ENCODE measurements at regions not wholly inside any gene's neighbourhood (a gene's known extent, or its start where the extent isn't known, plus 50 kb on each side); places are given as distances from the start of the nearest gene placed in this dataset.
A peak's percentile ranks its signal among the peaks of the same experiment; 100 is the strongest.
"Not testable (repeated sequence)": the region's sequence is repeated elsewhere in the genome, so short reads cannot be mapped to it uniquely, and the experiment has no call there.

- no peak for DNase-seq (ENCODE audit: low read depth in 4 of 6, low spot score in 6 of 6)
Observed at GRCh38 chr11:45000918-45001317, 50.2 kb upstream of the TP53I11 start.

GRCh38 chr11:45001466-45002165 lies 50.9 kb upstream of the TP53I11 start:
- Histone ChIP-seq H3K4me1 (ENCODE audit: control insufficient read depth, insufficient read depth, low read length) (no peaks in the 10 kb centered on the region), H3K27ac (ENCODE audit: low read depth, low read length) (no peak overlapping the region), H3K4me3 (ENCODE audit: low read depth, low read length) (no peak overlapping the region), H3K36me3 (ENCODE audit: control insufficient read depth, insufficient read depth, low read length) (no peaks in the 10 kb centered on the region), H3K9me3 (ENCODE audit: control insufficient read depth, insufficient read depth, low read length) (no peaks in the 10 kb centered on the region), H3K27me3 (ENCODE audit: control insufficient read depth, insufficient read depth, low read length) (no peaks in the 10 kb centered on the region)
- WGBS (ENCODE audit: insufficient coverage), result 100% methylated on average over 1 of the region's 6 CpGs
- no peak for DNase-seq (ENCODE audit: low read depth in 4 of 6, low spot score in 6 of 6)

More at GRCh38 chr11:45000918-45001317, 50.2 kb upstream of the TP53I11 start:
- H3K27me3 ChIP-seq (ENCODE audit: control insufficient read depth, insufficient read depth, low read length), result no peaks in the 10 kb centered on the region
- H3K36me3 ChIP-seq (ENCODE audit: control insufficient read depth, insufficient read depth, low read length), result no peaks in the 10 kb centered on the region
- 75% methylated on average over 4 of the region's 4 CpGs for WGBS (ENCODE audit: insufficient coverage)
- H3K4me1 ChIP-seq (ENCODE audit: control insufficient read depth, insufficient read depth, low read length), result no peaks in the 10 kb centered on the region
- no peak overlapping the region for H3K27ac ChIP-seq (ENCODE audit: low read depth, low read length)
- no peak overlapping the region for H3K4me3 ChIP-seq (ENCODE audit: low read depth, low read length)
- no peaks in the 10 kb centered on the region for H3K9me3 ChIP-seq (ENCODE audit: control insufficient read depth, insufficient read depth, low read length)

GRCh38 chr11:45005106-45005505 lies 54.4 kb upstream of the TP53I11 start:
- Histone ChIP-seq H3K4me1 (ENCODE audit: control insufficient read depth, insufficient read depth, low read length) (no peaks in the 10 kb centered on the region), H3K27me3 (ENCODE audit: control insufficient read depth, insufficient read depth, low read length) (peaks cover 3% of the 10 kb centered on the region), H3K4me3 (ENCODE audit: low read depth, low read length) (no peak overlapping the region), H3K9me3 (ENCODE audit: control insufficient read depth, insufficient read depth, low read length) (no peaks in the 10 kb centered on the region), H3K36me3 (ENCODE audit: control insufficient read depth, insufficient read depth, low read length) (no peaks in the 10 kb centered on the region), H3K27ac (ENCODE audit: low read depth, low read length) (no peak overlapping the region)
- DNase-seq (ENCODE audit: low read depth in 4 of 6, low spot score in 6 of 6), result no peak
- no CpG with 5 or more reads among the region's 1 CpG for WGBS (ENCODE audit: insufficient coverage)

- DNase-seq (ENCODE audit: low read depth in 4 of 6, low spot score in 6 of 6), result no peak
- Histone ChIP-seq H3K27me3 (ENCODE audit: control insufficient read depth, insufficient read depth, low read length) (peaks cover 3% of the 10 kb centered on the region), H3K36me3 (ENCODE audit: control insufficient read depth, insufficient read depth, low read length) (no peaks in the 10 kb centered on the region), H3K27ac (ENCODE audit: low read depth, low read length) (no peak overlapping the region), H3K9me3 (ENCODE audit: control insufficient read depth, insufficient read depth, low read length) (no peaks in the 10 kb centered on the region), H3K4me3 (ENCODE audit: low read depth, low read length) (no peak overlapping the region), H3K4me1 (ENCODE audit: control insufficient read depth, insufficient read depth, low read length) (no peaks in the 10 kb centered on the region)
- WGBS (ENCODE audit: insufficient coverage), result 46% methylated on average over 7 of the region's 8 CpGs
Observed at GRCh38 chr11:45007011-45007410, 56.3 kb upstream of the TP53I11 start.

- not testable (repeated sequence) for H3K36me3 ChIP-seq (ENCODE audit: control insufficient read depth, insufficient read depth, low read length); H3K27ac ChIP-seq (ENCODE audit: low read depth, low read length); H3K9me3 ChIP-seq (ENCODE audit: control insufficient read depth, insufficient read depth, low read length); H3K4me3 ChIP-seq (ENCODE audit: low read depth, low read length); H3K27me3 ChIP-seq (ENCODE audit: control insufficient read depth, insufficient read depth, low read length); H3K4me1 ChIP-seq (ENCODE audit: control insufficient read depth, insufficient read depth, low read length); DNase-seq (ENCODE audit: low read depth in 4 of 6, low spot score in 6 of 6)
- no CpG with 5 or more reads among the region's 5 CpGs for WGBS (ENCODE audit: insufficient coverage)
Observed at GRCh38 chr11:45015983-45016382, 65.3 kb upstream of the TP53I11 start.

GRCh38 chr11:45016446-45016845 lies 65.8 kb upstream of the TP53I11 start:
- WGBS (ENCODE audit: insufficient coverage), result 94% methylated on average over 2 of the region's 4 CpGs
- not testable (repeated sequence) for H3K4me1 ChIP-seq (ENCODE audit: control insufficient read depth, insufficient read depth, low read length); H3K36me3 ChIP-seq (ENCODE audit: control insufficient read depth, insufficient read depth, low read length); H3K9me3 ChIP-seq (ENCODE audit: control insufficient read depth, insufficient read depth, low read length); H3K27ac ChIP-seq (ENCODE audit: low read depth, low read length); DNase-seq (ENCODE audit: low read depth in 4 of 6, low spot score in 6 of 6); H3K4me3 ChIP-seq (ENCODE audit: low read depth, low read length); H3K27me3 ChIP-seq (ENCODE audit: control insufficient read depth, insufficient read depth, low read length)

GRCh38 chr11:45017329-45017728 lies 66.6 kb upstream of the TP53I11 start:
- Histone ChIP-seq H3K27me3 (ENCODE audit: control insufficient read depth, insufficient read depth, low read length) (no peaks in the 10 kb centered on the region), H3K27ac (ENCODE audit: low read depth, low read length) (no peak overlapping the region), H3K4me1 (ENCODE audit: control insufficient read depth, insufficient read depth, low read length) (peaks cover 11% of the 10 kb centered on the region), H3K4me3 (ENCODE audit: low read depth, low read length) (no peak overlapping the region), H3K9me3 (ENCODE audit: control insufficient read depth, insufficient read depth, low read length) (peaks cover 4% of the 10 kb centered on the region), H3K36me3 (ENCODE audit: control insufficient read depth, insufficient read depth, low read length) (no peaks in the 10 kb centered on the region)
- no peak for DNase-seq (ENCODE audit: low read depth in 4 of 6, low spot score in 6 of 6)
- 47% methylated on average over 5 of the region's 6 CpGs for WGBS (ENCODE audit: insufficient coverage)

- no peaks in the 10 kb centered on the region for H3K27me3 ChIP-seq (ENCODE audit: control insufficient read depth, insufficient read depth, low read length)
- no peaks in the 10 kb centered on the region for H3K36me3 ChIP-seq (ENCODE audit: control insufficient read depth, insufficient read depth, low read length)
- no peaks in the 10 kb centered on the region for H3K9me3 ChIP-seq (ENCODE audit: control insufficient read depth, insufficient read depth, low read length)
- no peak for DNase-seq (ENCODE audit: low read depth in 4 of 6, low spot score in 6 of 6)
- peak overlapping the region; percentile 42 for H3K27ac ChIP-seq (ENCODE audit: low read depth, low read length)
- H3K4me1 ChIP-seq (ENCODE audit: control insufficient read depth, insufficient read depth, low read length), result peaks cover 11% of the 10 kb centered on the region
- H3K4me3 ChIP-seq (ENCODE audit: low read depth, low read length), result no peak overlapping the region
Observed at GRCh38 chr11:45021001-45021400, 70.3 kb upstream of the TP53I11 start.

GRCh38 chr11:45021692-45022141 lies 71.0 kb upstream of the TP53I11 start:
- Histone ChIP-seq H3K27ac (ENCODE audit: low read depth, low read length) (peak overlapping the region; percentile 42), H3K4me3 (ENCODE audit: low read depth, low read length) (no peak overlapping the region), H3K9me3 (ENCODE audit: control insufficient read depth, insufficient read depth, low read length) (no peaks in the 10 kb centered on the region), H3K36me3 (ENCODE audit: control insufficient read depth, insufficient read depth, low read length) (no peaks in the 10 kb centered on the region), H3K27me3 (ENCODE audit: control insufficient read depth, insufficient read depth, low read length) (no peaks in the 10 kb centered on the region), H3K4me1 (ENCODE audit: control insufficient read depth, insufficient read depth, low read length) (peaks cover 18% of the 10 kb centered on the region)
- DNase-seq (ENCODE audit: low read depth in 4 of 6, low spot score in 6 of 6), result peak in 2 of 6 donors; percentile 44 to 68
- WGBS (ENCODE audit: insufficient coverage), result 8% methylated on average over 6 of the region's 9 CpGs

- Histone ChIP-seq H3K36me3 (ENCODE audit: control insufficient read depth, insufficient read depth, low read length) (no peaks in the 10 kb centered on the region), H3K27ac (ENCODE audit: low read depth, low read length) (no peak overlapping the region), H3K27me3 (ENCODE audit: control insufficient read depth, insufficient read depth, low read length) (no peaks in the 10 kb centered on the region), H3K4me3 (ENCODE audit: low read depth, low read length) (no peak overlapping the region), H3K9me3 (ENCODE audit: control insufficient read depth, insufficient read depth, low read length) (no peaks in the 10 kb centered on the region), H3K4me1 (ENCODE audit: control insufficient read depth, insufficient read depth, low read length) (peaks cover 21% of the 10 kb centered on the region)
- whole genome bisulfite sequencing (ENCODE audit: insufficient coverage), result 89% methylated on average over 6 of the region's 9 CpGs
- DNase-seq (ENCODE audit: low read depth in 4 of 6, low spot score in 6 of 6), result no peak
Observed at GRCh38 chr11:45022294-45023064, 71.8 kb upstream of the TP53I11 start.

Data from spinal cord (tissue), 9 donors.